ENCODE measurements at regions not wholly inside any gene's neighbourhood (a gene's known extent, or its start where the extent isn't known, plus 50 kb on each side); places are given as distances from the start of the nearest gene placed in this dataset.

- TF ChIP-seq POLR2A (IDR thresholded peaks at IDR 0.05): no peak
- no peak for TF ChIP-seq POLR2AphosphoS5 (IDR thresholded peaks at IDR 0.05)
- TF ChIP-seq CTCF (IDR thresholded peaks at IDR 0.05 in 8 of 11, conservative IDR thresholded peaks at IDR 0.05 in 3 of 11): no peak
- no peaks in the 10 kb centered on the region for H3K4me1 ChIP-seq
- H3K9me3 ChIP-seq: no peaks in the 10 kb centered on the region
- no peak for DNase-seq
- 51 to 79% (median 72%) methylated on average over 4 of the region's 4 CpGs for WGBS, 5 donors
- no peaks in the 10 kb centered on the region for H3K36me3 ChIP-seq
- H3K27me3 ChIP-seq (replicated peaks in 1 of 7): no peaks in the 10 kb centered on the region
- no peak overlapping the region for H3K4me3 ChIP-seq
- H3K27ac ChIP-seq: no peak overlapping the region
- intact Hi-C loops (cut with DNase I; ENCODE audit: low total_unique reads): no loop called here
Observed at GRCh38 chrX:125378205-125378604, 58.5 kb downstream of the TEX13C start.

- TF ChIP-seq CTCF (IDR thresholded peaks at IDR 0.05 in 8 of 11, conservative IDR thresholded peaks at IDR 0.05 in 3 of 11): no peak
- no peak for TF ChIP-seq POLR2A (IDR thresholded peaks at IDR 0.05)
- TF ChIP-seq POLR2AphosphoS5 (IDR thresholded peaks at IDR 0.05): no peak
- Histone ChIP-seq H3K36me3 (no peaks in the 10 kb centered on the region), H3K4me1 (no peaks in the 10 kb centered on the region), H3K27me3 (replicated peaks in 1 of 7) (no peaks in the 10 kb centered on the region), H3K27ac (no peak overlapping the region), H3K4me3 (no peak overlapping the region), H3K9me3 (no peaks in the 10 kb centered on the region)
- intact Hi-C loops (cut with DNase I; ENCODE audit: low total_unique reads): no loop called here
- DNase-seq: no peak
- 74 to 88% (median 85%) methylated on average over 3 of the region's 3 CpGs for WGBS, 5 donors
Observed at GRCh38 chrX:125378770-125379169, 59.1 kb downstream of the TEX13C start.

- Histone ChIP-seq H3K4me1 (no peaks in the 10 kb centered on the region), H3K36me3 (no peaks in the 10 kb centered on the region), H3K27me3 (replicated peaks in 1 of 7) (no peaks in the 10 kb centered on the region), H3K27ac (no peak overlapping the region), H3K4me3 (no peak overlapping the region), H3K9me3 (no peaks in the 10 kb centered on the region)
- TF ChIP-seq POLR2A (IDR thresholded peaks at IDR 0.05): no peak
- TF ChIP-seq CTCF (IDR thresholded peaks at IDR 0.05 in 8 of 11, conservative IDR thresholded peaks at IDR 0.05 in 3 of 11): no peak
- TF ChIP-seq POLR2AphosphoS5 (IDR thresholded peaks at IDR 0.05): no peak
- DNase-seq: no peak
- 61 to 89% (median 77%) methylated on average over 4 of the region's 4 CpGs for WGBS, 5 donors
- intact Hi-C loops (cut with DNase I; ENCODE audit: low total_unique reads): no loop called here
Observed at GRCh38 chrX:125382148-125382628, 62.5 kb downstream of the TEX13C start.

- H3K4me3 ChIP-seq: no peak overlapping the region
- H3K36me3 ChIP-seq: no peaks in the 10 kb centered on the region
- intact Hi-C loops (cut with DNase I; ENCODE audit: low total_unique reads): no loop called here
- no peaks in the 10 kb centered on the region for H3K9me3 ChIP-seq
- WGBS, 5 donors: 86 to 92% (median 91%) methylated on average over 3 of the region's 3 CpGs
- no peaks in the 10 kb centered on the region for H3K27me3 ChIP-seq (replicated peaks in 1 of 7)
- H3K4me1 ChIP-seq: no peaks in the 10 kb centered on the region
- no peak overlapping the region for H3K27ac ChIP-seq
- no peak for DNase-seq
- TF ChIP-seq POLR2AphosphoS5 (IDR thresholded peaks at IDR 0.05) (no peak), POLR2A (IDR thresholded peaks at IDR 0.05) (no peak), CTCF (IDR thresholded peaks at IDR 0.05 in 8 of 11, conservative IDR thresholded peaks at IDR 0.05 in 3 of 11) (no peak)
Observed at GRCh38 chrX:125382889-125383288, 63.2 kb downstream of the TEX13C start.

Data from spleen (tissue), 11 donors.